ENCODE measurements at regions not wholly inside any gene's neighbourhood (a gene's known extent, or its start where the extent isn't known, plus 50 kb on each side); places are given as distances from the start of the nearest gene placed in this dataset.
"Not testable (repeated sequence)": the region's sequence is repeated elsewhere in the genome, so short reads cannot be mapped to it uniquely, and the experiment has no call there.

DNA sequence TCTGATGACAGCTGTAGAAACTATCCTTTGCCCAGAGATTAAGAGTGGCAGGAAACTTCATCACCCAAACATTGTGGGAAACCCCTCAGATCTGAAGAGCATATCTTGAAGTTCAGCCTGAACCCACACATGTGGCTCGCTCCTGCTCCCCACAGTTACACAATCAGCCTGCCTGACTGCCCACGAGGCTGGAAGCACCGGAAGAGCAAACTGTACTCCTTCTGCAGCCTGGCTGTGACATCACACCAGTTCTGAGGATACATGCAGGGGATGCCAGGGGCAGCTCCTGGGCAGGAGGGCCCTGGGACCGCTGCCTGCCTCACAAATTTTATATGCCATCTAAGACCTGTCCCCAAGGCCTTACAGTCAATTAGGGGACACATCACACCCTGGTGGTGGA lies 444.4 kb downstream of the BUD13 start:
- TF ChIP-seq, protein P1, sequence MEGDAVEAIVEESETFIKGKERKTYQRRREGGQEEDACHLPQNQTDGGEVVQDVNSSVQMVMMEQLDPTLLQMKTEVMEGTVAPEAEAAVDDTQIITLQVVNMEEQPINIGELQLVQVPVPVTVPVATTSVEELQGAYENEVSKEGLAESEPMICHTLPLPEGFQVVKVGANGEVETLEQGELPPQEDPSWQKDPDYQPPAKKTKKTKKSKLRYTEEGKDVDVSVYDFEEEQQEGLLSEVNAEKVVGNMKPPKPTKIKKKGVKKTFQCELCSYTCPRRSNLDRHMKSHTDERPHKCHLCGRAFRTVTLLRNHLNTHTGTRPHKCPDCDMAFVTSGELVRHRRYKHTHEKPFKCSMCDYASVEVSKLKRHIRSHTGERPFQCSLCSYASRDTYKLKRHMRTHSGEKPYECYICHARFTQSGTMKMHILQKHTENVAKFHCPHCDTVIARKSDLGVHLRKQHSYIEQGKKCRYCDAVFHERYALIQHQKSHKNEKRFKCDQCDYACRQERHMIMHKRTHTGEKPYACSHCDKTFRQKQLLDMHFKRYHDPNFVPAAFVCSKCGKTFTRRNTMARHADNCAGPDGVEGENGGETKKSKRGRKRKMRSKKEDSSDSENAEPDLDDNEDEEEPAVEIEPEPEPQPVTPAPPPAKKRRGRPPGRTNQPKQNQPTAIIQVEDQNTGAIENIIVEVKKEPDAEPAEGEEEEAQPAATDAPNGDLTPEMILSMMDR (conservative IDR thresholded peaks at IDR 0.05; ENCODE audit: control insufficient read depth, insufficient read depth, low read depth, low read length) = no peak
- no peak for DNase-seq (ENCODE audit: low read depth)
- no peak overlapping the region for H3K4me3 ChIP-seq (ENCODE audit: control insufficient read depth, low read depth, low read length)

DNA sequence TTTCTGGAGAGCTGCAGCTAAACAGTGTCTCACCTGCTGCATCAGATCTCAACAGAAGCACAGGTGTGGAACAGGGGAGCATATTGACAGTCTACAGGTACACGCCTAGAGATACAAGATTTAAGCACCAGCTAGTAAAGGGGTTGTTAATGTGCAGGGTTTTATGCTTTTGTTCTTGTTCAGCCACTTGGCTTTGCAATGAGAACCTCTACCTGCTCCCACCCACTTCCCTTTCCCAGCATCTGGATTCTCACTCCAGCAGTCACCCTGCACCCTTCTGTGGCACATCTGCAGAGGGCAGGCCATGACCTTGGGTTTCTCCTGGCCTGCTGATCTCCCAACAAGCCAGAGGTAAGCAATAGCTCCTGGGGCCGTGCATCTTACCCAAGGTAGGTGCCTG lies 446.6 kb downstream of the BUD13 start:
- no peak for DNase-seq (ENCODE audit: low read depth)
- TF ChIP-seq, protein P1 (conservative IDR thresholded peaks at IDR 0.05; ENCODE audit: control insufficient read depth, insufficient read depth, low read depth, low read length) = no peak
- H3K4me3 ChIP-seq (ENCODE audit: control insufficient read depth, low read depth, low read length) = no peak overlapping the region

DNA sequence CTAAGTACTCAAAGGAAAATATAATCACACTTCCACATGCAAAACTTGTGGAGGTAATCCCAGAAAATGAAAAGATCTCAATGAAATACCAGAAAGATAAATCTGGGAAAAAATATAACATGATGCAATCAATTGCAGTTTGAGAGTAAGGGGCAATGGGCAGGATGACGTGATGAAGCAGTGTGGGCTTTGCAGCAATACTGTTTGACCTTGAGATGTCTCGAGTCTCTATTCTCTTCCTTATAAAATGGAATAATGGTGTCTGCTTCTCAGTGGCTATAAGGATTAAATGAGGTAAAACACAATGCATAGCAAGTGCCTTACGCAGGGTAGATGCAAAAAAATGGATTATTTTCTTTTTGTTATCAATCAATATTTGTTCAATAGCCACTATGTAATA lies 447.5 kb downstream of the BUD13 start:
- DNase-seq (ENCODE audit: low read depth) = no peak
- TF ChIP-seq, protein P1 (conservative IDR thresholded peaks at IDR 0.05; ENCODE audit: control insufficient read depth, insufficient read depth, low read depth, low read length) = no peak
- no peak overlapping the region for H3K4me3 ChIP-seq (ENCODE audit: control insufficient read depth, low read depth, low read length)

DNA sequence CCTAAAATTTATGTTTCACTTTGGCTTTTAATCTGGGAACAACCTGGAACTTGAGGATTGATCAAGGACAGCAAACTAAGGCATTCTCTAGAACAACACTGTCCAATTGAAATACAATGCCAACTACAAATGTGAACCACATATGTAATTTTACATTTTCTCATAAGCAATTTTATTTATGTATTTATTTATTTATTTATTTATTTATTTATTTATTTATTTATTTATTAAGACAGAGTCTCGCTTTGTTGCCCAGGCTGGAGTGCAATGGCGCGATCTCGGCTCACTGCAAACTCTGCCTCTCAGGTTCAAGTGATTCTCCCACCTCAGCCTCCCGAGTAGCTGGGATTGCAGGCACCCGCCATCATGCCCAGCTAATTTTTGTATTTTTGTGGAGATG lies 448.7 kb downstream of the BUD13 start:
- not testable (repeated sequence) for H3K4me3 ChIP-seq (ENCODE audit: control insufficient read depth, low read depth, low read length); DNase-seq (ENCODE audit: low read depth)

DNA sequence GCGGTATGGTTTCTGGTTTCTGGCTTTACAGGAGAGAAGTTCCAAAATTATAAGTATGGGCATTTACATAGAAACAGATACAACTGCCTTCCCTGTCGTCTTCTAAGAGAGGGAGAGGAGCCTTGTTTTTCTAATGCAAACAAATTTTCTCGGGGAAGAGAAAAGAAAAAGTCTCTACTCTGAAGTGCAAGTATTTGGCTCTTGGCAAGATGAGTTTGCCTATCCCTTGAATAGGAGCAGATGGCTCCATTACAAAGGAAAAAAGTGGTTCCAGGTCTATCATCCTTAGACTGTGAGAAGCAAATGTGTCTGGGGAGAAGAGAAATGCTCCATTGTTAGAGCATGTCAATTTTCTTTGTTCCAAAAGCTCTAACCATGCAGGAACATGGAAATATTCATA lies 455.6 kb downstream of the BUD13 start:
- TF ChIP-seq, protein P1 (conservative IDR thresholded peaks at IDR 0.05; ENCODE audit: control insufficient read depth, insufficient read depth, low read depth, low read length) = no peak
- H3K4me3 ChIP-seq (ENCODE audit: control insufficient read depth, low read depth, low read length) = no peak overlapping the region
- DNase-seq (ENCODE audit: low read depth) = no peak

DNA sequence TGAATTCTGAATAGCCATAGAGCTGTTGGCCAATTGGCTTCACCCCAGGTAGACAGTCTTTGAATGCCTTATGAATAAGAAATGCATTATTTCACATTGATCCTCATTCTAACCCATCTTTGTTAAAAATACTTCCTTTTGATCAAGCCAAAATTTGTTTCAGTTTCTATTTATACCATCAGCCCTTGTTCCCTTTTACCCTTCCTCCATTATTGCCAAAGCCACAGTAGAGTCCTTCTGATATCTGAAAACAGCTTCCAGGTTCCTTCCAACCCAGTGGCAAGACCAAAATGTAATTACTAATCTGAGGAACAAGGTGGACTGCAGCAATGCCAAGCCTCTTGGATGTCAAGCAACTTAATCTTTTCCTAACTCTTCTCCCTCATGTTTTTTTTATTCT lies 458.8 kb downstream of the BUD13 start:
- DNase-seq (ENCODE audit: low read depth) = no peak
- TF ChIP-seq, protein P1 (conservative IDR thresholded peaks at IDR 0.05; ENCODE audit: control insufficient read depth, insufficient read depth, low read depth, low read length) = no peak

DNA sequence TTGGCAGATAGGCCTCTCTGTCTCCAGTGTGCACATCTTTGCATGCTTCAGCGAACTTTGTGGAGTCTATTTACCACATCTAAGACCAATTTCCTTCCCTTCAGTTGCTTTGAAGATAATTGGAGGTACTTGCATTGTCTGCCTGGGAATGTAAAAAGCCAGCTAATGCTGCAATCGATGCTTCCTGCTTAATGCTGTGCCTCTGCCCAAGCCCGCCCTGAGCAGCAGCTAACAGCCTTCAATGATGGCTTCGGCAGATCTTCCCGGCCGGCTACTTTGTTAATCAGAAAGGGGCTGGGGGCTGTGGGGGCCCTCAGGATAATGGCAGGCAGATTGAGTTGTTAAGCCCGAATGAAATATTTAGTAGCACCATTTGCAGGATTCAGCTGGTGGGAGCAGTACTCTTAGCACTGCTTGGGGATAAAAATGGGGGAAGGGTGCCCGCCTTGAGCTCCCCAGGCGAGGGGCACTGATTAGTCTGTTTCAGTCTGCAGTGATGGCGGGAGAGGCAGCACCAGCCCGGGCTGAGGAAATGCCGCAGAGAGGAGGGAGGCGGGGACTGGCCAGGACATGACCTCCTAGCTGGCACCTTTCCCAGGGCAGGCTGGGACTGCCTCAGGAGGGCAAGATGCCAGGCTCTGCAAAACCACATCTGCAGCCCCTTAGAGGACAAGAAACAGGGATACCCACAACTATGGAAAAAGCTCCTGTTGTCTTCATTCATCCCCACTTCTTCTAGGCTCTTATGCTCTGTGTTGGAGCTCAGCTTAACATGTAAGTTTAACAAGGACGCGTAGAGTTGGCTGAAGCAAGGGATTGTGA lies 460.0 kb downstream of the BUD13 start:
- TF ChIP-seq, protein P1 (conservative IDR thresholded peaks at IDR 0.05; ENCODE audit: control insufficient read depth, insufficient read depth, low read depth, low read length) = no peak
- peak; percentile 2 for DNase-seq (ENCODE audit: low read depth)

More for the DNA sequence above, 458.8 kb downstream of the BUD13 start:
- H3K4me3 ChIP-seq (ENCODE audit: control insufficient read depth, low read depth, low read length) = no peak overlapping the region

More for the DNA sequence above, 460.0 kb downstream of the BUD13 start:
- H3K4me3 ChIP-seq (ENCODE audit: control insufficient read depth, low read depth, low read length) = no peak overlapping the region

Data from fibroblast of mammary gland (primary cell).